ENCODE measurements at regions not wholly inside any gene's neighbourhood (a gene's known extent, or its start where the extent isn't known, plus 50 kb on each side); places are given as distances from the start of the nearest gene placed in this dataset.

DNA sequence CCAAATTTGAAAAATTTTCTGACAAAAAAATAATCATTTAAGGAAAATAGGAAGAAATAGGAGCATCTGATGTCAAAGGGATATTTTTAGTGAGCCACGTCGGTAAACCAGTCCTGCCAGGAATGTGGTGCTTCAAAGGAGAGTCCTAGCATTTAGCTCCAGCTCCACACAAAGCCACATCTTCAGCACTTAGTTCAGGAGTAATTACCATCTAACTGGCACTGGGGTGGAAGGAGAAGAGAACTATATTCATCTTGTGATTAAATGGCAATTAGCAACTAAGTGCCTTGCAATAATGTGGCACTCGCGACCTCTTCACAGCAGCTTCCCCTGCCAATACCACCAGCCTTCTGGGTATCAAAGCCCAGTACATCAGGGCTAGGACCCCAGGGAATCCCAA, 409.1 kb downstream of the SETD4 start:
- peaks cover 17% of the 10 kb centered on the region for H3K27me3 Mint-ChIP-seq
- no peak overlapping the region for H3K4me3 Mint-ChIP-seq
- no peak overlapping the region for H3K27ac Mint-ChIP-seq
- H3K9me3 Mint-ChIP-seq = peaks cover 0 to 2% (median 0%) of the 10 kb centered on the region in 3 donors
- peaks cover 2% of the 10 kb centered on the region for H3K36me3 Mint-ChIP-seq
- H3K4me1 Mint-ChIP-seq = peaks cover 0 to 1% (median 0%) of the 10 kb centered on the region in 3 donors

- Mint-ChIP-seq H3K4me3 (no peak overlapping the region), H3K27me3 (peaks cover 17% of the 10 kb centered on the region), H3K36me3 (peaks cover 2% of the 10 kb centered on the region), H3K27ac (no peak overlapping the region), H3K4me1 (peaks cover 0 to 1% (median 0%) of the 10 kb centered on the region in 3 donors), H3K9me3 (peaks cover 0 to 2% (median 0%) of the 10 kb centered on the region in 3 donors)
Observed at GRCh38 chr21:35649186-35649585, 411.1 kb downstream of the SETD4 start.

- peaks cover 17% of the 10 kb centered on the region for H3K27me3 Mint-ChIP-seq
Observed at GRCh38 chr21:35648512-35648911, 411.8 kb downstream of the SETD4 start.

DNA sequence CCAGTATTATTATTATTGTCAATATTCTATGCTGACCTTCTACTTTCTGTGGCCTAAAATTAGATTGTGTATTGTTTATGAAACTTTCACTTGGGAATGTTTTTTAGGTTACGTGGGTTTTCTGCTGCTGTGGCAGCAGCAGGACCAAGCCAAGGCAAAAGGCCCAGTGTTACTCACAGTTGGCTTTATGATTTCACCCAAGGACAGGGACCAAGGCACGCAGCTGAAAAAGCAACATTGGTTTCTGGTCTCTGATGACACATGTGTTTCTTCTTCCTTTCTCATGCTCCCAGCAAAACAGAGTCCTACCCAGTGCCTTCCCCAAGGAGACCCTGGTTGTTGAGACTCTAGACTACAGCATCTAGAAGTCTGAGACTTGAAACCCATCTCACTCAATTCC, 413.7 kb downstream of the SETD4 start:
- H3K27me3 Mint-ChIP-seq = peaks cover 20% of the 10 kb centered on the region

More at GRCh38 chr21:35648512-35648911, 411.8 kb downstream of the SETD4 start:
- Mint-ChIP-seq H3K4me3 (no peak overlapping the region), H3K9me3 (peaks cover 0 to 2% (median 0%) of the 10 kb centered on the region in 3 donors), H3K27ac (no peak overlapping the region), H3K36me3 (peaks cover 2% of the 10 kb centered on the region), H3K4me1 (peaks cover 0 to 1% (median 0%) of the 10 kb centered on the region in 3 donors)

DNA sequence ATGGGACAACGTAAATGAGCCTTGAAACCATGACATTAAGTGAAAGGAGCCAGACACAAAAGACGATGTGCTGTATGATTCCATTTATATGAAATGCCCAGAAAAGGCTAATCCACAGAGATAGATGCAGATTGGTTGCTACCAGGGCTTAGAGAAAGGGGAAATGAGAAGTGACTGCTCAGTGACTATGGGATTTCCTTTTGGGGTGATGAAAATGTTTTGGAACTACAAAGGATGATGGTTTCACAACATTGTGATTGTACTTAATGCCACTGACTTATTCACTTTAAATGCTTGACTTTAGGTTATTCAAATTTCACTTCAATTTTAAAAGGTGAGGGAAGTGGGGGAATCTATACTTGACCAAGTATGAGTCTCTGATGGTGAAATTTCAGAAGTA, 414.3 kb downstream of the SETD4 start:
- H3K27me3 Mint-ChIP-seq = peaks cover 20% of the 10 kb centered on the region

More for the DNA sequence above, 413.7 kb downstream of the SETD4 start:
- Mint-ChIP-seq H3K4me1 (peaks cover 0 to 1% (median 0%) of the 10 kb centered on the region in 3 donors), H3K4me3 (no peak overlapping the region), H3K9me3 (peaks cover 0 to 2% (median 0%) of the 10 kb centered on the region in 3 donors), H3K36me3 (no peaks in the 10 kb centered on the region), H3K27ac (no peak overlapping the region)

GRCh38 chr21:35644523-35644922, 415.8 kb downstream of the SETD4 start:
- H3K9me3 Mint-ChIP-seq = peaks cover 0 to 2% (median 0%) of the 10 kb centered on the region in 3 donors
- H3K36me3 Mint-ChIP-seq = no peaks in the 10 kb centered on the region
- H3K4me1 Mint-ChIP-seq = no peaks in the 10 kb centered on the region
- no peak overlapping the region for H3K4me3 Mint-ChIP-seq
- H3K27ac Mint-ChIP-seq = no peak overlapping the region
- H3K27me3 Mint-ChIP-seq = peaks cover 16% of the 10 kb centered on the region

More for the DNA sequence above, 414.3 kb downstream of the SETD4 start:
- no peaks in the 10 kb centered on the region for H3K4me1 Mint-ChIP-seq
- H3K36me3 Mint-ChIP-seq = no peaks in the 10 kb centered on the region
- peak overlapping the region in 1 of 3 donors; percentile 79 for H3K27ac Mint-ChIP-seq
- peaks cover 0 to 2% (median 0%) of the 10 kb centered on the region in 3 donors for H3K9me3 Mint-ChIP-seq
- no peak overlapping the region for H3K4me3 Mint-ChIP-seq

GRCh38 chr21:35643176-35643575, 417.1 kb downstream of the SETD4 start:
- H3K27me3 Mint-ChIP-seq = peaks cover 9% of the 10 kb centered on the region
- no peaks in the 10 kb centered on the region for H3K36me3 Mint-ChIP-seq
- peaks cover 0 to 2% (median 0%) of the 10 kb centered on the region in 3 donors for H3K9me3 Mint-ChIP-seq
- H3K4me1 Mint-ChIP-seq = no peaks in the 10 kb centered on the region
- no peak overlapping the region for H3K4me3 Mint-ChIP-seq
- H3K27ac Mint-ChIP-seq = no peak overlapping the region

DNA sequence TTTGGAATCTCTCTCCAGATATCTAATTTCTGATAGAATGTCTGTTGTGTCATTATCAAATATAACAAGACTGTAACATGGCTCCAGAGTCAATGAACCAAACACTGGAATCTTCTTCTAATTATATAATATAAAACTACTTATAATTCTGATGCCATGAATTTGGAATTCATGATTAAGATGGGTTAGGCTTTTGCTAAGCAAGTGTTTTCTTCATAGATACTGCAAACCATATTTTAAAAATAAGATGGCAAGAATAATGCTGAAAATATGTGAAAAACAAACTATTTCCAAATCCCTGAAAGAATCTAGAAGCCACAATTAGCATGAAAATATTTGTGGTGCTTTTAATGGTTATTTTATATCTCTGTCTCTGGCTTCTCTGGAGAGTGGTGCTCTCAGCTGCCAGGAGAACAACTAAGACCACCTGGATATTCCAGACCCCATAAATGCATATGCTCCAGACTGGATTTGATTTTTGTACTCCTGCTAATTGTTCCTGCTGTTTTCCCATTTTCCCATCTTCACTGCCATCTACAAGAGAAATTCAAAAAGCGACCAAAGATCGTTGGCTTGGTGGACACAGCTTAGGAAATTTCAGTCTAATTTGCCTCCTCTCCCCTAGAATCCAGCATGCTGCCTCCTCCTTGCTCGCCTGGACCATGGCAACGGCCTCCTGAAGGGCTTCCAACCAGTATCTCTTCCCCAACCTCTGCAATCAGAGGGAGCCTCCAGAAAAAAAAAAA, 418.9 kb downstream of the SETD4 start:
- Mint-ChIP-seq H3K4me1 (no peaks in the 10 kb centered on the region), H3K27me3 (peaks cover 9% of the 10 kb centered on the region), H3K27ac (no peak overlapping the region), H3K36me3 (no peaks in the 10 kb centered on the region), H3K4me3 (no peak overlapping the region), H3K9me3 (no peaks in the 10 kb centered on the region)

DNA sequence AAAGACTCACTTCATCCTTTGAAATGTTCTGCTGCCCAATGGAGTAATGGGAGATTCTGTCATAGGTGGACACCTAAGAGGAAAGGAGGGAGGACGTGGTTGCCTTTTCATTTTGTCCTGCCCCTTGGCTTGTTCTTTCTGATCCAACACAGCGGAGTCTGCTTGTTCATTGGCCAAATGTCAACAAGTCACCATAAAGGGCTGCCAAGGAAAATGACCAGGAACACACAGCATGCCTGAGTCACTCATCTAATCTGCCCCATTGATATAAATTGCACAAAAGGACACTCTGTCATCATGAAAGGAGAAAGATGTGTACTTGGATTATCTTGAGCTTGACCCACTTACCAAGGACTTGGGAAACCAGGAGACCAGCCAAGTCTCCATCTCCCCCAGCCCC, 422.9 kb downstream of the SETD4 start:
- H3K9me3 Mint-ChIP-seq = no peaks in the 10 kb centered on the region

DNA sequence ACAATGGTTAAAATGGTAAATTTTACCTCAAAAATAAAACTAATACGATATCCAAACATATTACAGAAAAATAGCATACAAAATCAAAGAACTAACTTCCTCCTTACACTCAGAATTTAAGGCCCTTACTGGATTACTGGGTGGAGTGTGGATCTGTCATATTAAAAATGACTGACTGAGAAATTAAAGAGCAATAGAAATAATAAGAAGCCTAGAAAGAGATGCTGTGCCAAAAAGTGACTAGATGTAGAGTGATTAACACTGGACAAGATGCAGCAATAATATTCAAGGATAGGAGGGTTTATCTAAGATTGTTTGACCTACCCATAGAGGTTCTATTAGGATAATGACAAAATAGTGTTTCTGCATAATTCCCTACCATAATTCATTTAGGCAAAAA, 424.3 kb downstream of the SETD4 start:
- H3K27me3 Mint-ChIP-seq = peaks cover 4% of the 10 kb centered on the region
- H3K9me3 Mint-ChIP-seq = no peaks in the 10 kb centered on the region
- no peak overlapping the region for H3K27ac Mint-ChIP-seq
- no peak overlapping the region for H3K4me3 Mint-ChIP-seq
- no peaks in the 10 kb centered on the region for H3K4me1 Mint-ChIP-seq
- H3K36me3 Mint-ChIP-seq = no peaks in the 10 kb centered on the region

More for the DNA sequence above, 422.9 kb downstream of the SETD4 start:
- no peaks in the 10 kb centered on the region for H3K36me3 Mint-ChIP-seq
- peak overlapping the region in 1 of 3 donors; percentile 13 for H3K27ac Mint-ChIP-seq
- no peak overlapping the region for H3K4me3 Mint-ChIP-seq
- H3K27me3 Mint-ChIP-seq = peaks cover 9% of the 10 kb centered on the region
- no peaks in the 10 kb centered on the region for H3K4me1 Mint-ChIP-seq

GRCh38 chr21:35635261-35635660, 425.1 kb downstream of the SETD4 start:
- Mint-ChIP-seq H3K36me3 (no peaks in the 10 kb centered on the region), H3K27ac (no peak overlapping the region), H3K4me3 (no peak overlapping the region), H3K9me3 (no peaks in the 10 kb centered on the region), H3K4me1 (no peaks in the 10 kb centered on the region), H3K27me3 (peaks cover 2% of the 10 kb centered on the region)

DNA sequence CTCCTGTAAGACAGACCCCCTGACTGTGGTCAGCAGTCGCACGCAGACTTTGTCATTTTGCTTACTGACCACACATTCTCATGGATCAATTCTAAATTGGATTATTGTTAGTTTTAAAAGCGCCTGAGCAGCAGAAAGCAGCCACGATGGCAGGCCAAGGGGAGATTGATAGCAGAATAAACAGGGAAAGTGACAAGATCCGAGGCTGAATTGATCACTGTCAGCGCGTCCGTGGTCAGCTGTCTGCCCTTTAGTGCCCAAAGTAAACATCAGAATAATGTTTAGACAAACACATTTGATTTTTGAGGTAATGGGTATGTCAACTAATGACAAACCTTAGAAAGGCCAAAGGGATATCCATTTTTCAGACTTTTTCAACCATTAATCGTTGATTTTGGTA, 426.8 kb downstream of the SETD4 start:
- no peaks in the 10 kb centered on the region for H3K9me3 Mint-ChIP-seq
- H3K4me1 Mint-ChIP-seq = no peaks in the 10 kb centered on the region
- no peaks in the 10 kb centered on the region for H3K27me3 Mint-ChIP-seq
- no peak overlapping the region for H3K4me3 Mint-ChIP-seq
- H3K36me3 Mint-ChIP-seq = no peaks in the 10 kb centered on the region
- no peak overlapping the region for H3K27ac Mint-ChIP-seq

DNA sequence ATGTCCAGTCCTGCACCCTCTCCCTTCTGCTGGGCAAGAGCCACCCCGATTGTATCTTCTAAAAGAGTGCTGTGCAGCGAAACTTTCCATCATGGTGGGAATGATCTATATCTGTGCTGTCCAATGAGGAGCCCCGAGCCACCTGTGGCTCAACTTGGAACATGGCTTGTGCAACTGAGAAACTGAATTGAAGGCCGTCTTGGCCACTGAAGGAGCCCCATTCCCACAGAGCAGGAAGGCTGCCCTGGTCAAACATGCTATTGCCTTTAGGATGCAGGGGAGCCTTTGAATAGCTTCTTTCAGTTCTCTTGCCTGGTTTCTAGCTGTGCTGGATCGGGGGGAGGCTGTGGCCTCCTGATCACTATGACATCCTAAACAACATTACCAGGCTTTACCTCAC, 427.6 kb downstream of the SETD4 start:
- Mint-ChIP-seq H3K4me1 (no peaks in the 10 kb centered on the region), H3K27ac (no peak overlapping the region), H3K36me3 (no peaks in the 10 kb centered on the region), H3K27me3 (peaks cover 4% of the 10 kb centered on the region), H3K4me3 (no peak overlapping the region), H3K9me3 (no peaks in the 10 kb centered on the region)

- Mint-ChIP-seq H3K27me3 (peaks cover 4% of the 10 kb centered on the region), H3K4me3 (no peak overlapping the region), H3K4me1 (no peaks in the 10 kb centered on the region), H3K27ac (no peak overlapping the region), H3K36me3 (no peaks in the 10 kb centered on the region), H3K9me3 (no peaks in the 10 kb centered on the region)
Observed at GRCh38 chr21:35628316-35628715, 432.0 kb downstream of the SETD4 start.

- Mint-ChIP-seq H3K4me1 (no peaks in the 10 kb centered on the region), H3K27me3 (peaks cover 4% of the 10 kb centered on the region), H3K4me3 (no peak overlapping the region), H3K36me3 (no peaks in the 10 kb centered on the region), H3K27ac (no peak overlapping the region), H3K9me3 (no peaks in the 10 kb centered on the region)
Observed at GRCh38 chr21:35627462-35627861, 432.9 kb downstream of the SETD4 start.

GRCh38 chr21:35625576-35625975, 434.8 kb downstream of the SETD4 start:
- peaks cover 4% of the 10 kb centered on the region for H3K27me3 Mint-ChIP-seq
- no peaks in the 10 kb centered on the region for H3K4me1 Mint-ChIP-seq
- H3K36me3 Mint-ChIP-seq = no peaks in the 10 kb centered on the region
- no peak overlapping the region for H3K27ac Mint-ChIP-seq
- no peaks in the 10 kb centered on the region for H3K9me3 Mint-ChIP-seq
- no peak overlapping the region for H3K4me3 Mint-ChIP-seq

Measured in IgD-negative memory B cell (primary cell).